Neuronal stem cell (in vitro differentiated cells): ENCODE measurements at regions not wholly inside any gene's neighbourhood (a gene's known extent, or its start where the extent isn't known, plus 50 kb on each side); places are given as distances from the start of the nearest gene placed in this dataset.

Source experiments
- DNase-seq: peaks from one replicate; pipeline ENCODE4 v3.0.0-alpha.2; 2013; ENCODE audit warnings: low spot score
- H2AFZ ChIP-seq: one replicate; pipeline ENCODE4 v1.6.1; 2013; ENCODE audit warnings: mild to moderate bottlenecking, low read length, inconsistent platforms
- H2AK5ac ChIP-seq: 2 replicates; pipeline ENCODE4 v1.6.1; 2013; ENCODE audit warnings: low read depth, mild to moderate bottlenecking, inconsistent platforms, low read length, moderate library complexity, mixed read lengths
- H2BK120ac ChIP-seq: 2 replicates; pipeline ENCODE4 v1.6.1; 2013; ENCODE audit warnings: low read depth, mild to moderate bottlenecking, inconsistent platforms, low read length, moderate library complexity, mixed read lengths
- H2BK12ac ChIP-seq: one replicate; pipeline ENCODE4 v1.6.1; 2013; ENCODE audit warnings: low read length, inconsistent platforms
- H2BK15ac ChIP-seq: 2 replicates; pipeline ENCODE4 v1.6.1; 2013; ENCODE audit warnings: mild to moderate bottlenecking, low read length, inconsistent platforms, mixed read lengths
- H2BK5ac ChIP-seq: one replicate; pipeline ENCODE4 v1.6.1; 2013; ENCODE audit warnings: inconsistent platforms, mild to moderate bottlenecking, low read length, moderate library complexity
- H3K14ac ChIP-seq: one replicate; pipeline ENCODE4 v1.6.1; 2013; ENCODE audit warnings: low read length, inconsistent platforms
- H3K18ac ChIP-seq: 2 replicates; pipeline ENCODE4 v1.6.1; 2013; ENCODE audit warnings: low read length, inconsistent platforms
- H3K23ac ChIP-seq: 2 replicates; pipeline ENCODE4 v1.6.1; 2013; ENCODE audit warnings: low read depth, mild to moderate bottlenecking, mixed read lengths, low read length, inconsistent platforms; ENCODE audit not compliant: poor library complexity
- H3K27ac ChIP-seq: replicated peaks from 3 replicates; pipeline ENCODE4 v1.5.1; 2013; ENCODE audit warnings: low read length, inconsistent platforms
- H3K27me3 ChIP-seq, 3 experiments: 2 replicates each; pipeline ENCODE4 v1.6.1; 2013; ENCODE audit warnings: low read length in 3 of 3, mild to moderate bottlenecking in 2 of 3, inconsistent platforms in 1 of 3, low read depth in 1 of 3, mixed read lengths in 1 of 3, moderate library complexity in 1 of 3; ENCODE audit not compliant: control insufficient read depth in 3 of 3, insufficient read depth in 3 of 3
- H3K36me3 ChIP-seq, 2 donors: replicated peaks in 1 of 2; 2 replicates each; pipeline ENCODE4 v1.6.1; 2013; ENCODE audit warnings: low read length in 2 of 2; ENCODE audit not compliant: control insufficient read depth in 2 of 2, insufficient read depth in 2 of 2
- H3K4ac ChIP-seq: 2 replicates; pipeline ENCODE4 v1.6.1; 2013; ENCODE audit warnings: inconsistent platforms, mild to moderate bottlenecking, low read length, moderate library complexity
- H3K4me1 ChIP-seq, 2 donors: 1 replicate in 1 of 2; 2 replicates in 1 of 2; pipeline ENCODE4 v1.6.1; 2013; ENCODE audit warnings: low read length in 2 of 2, low read depth in 1 of 2; ENCODE audit not compliant: control insufficient read depth in 2 of 2, insufficient read depth in 1 of 2
- H3K4me2 ChIP-seq: one replicate; pipeline ENCODE4 v1.6.1; 2013; ENCODE audit warnings: mild to moderate bottlenecking, low read length, inconsistent platforms; ENCODE audit not compliant: insufficient read depth, poor library complexity, severe bottlenecking
- H3K4me3 ChIP-seq, 2 donors: 2 replicates each; pipeline ENCODE4 v1.5.1; 2013; ENCODE audit warnings: low read length in 2 of 2, mild to moderate bottlenecking in 2 of 2, inconsistent platforms in 1 of 2, moderate library complexity in 1 of 2
- H3K79me1 ChIP-seq: one replicate; pipeline ENCODE4 v1.6.1; 2013; ENCODE audit warnings: low read depth, mild to moderate bottlenecking, inconsistent platforms, low read length, moderate library complexity
- H3K9ac ChIP-seq: one replicate; pipeline ENCODE4 v1.6.1; 2013; ENCODE audit warnings: mild to moderate bottlenecking, low read depth, low read length, inconsistent platforms; ENCODE audit not compliant: poor library complexity
- H3K9me3 ChIP-seq, 2 donors: replicated peaks in 1 of 2; 2 replicates each; pipeline versions ENCODE3 to v1.6.1; 2013; ENCODE audit warnings: low read length in 2 of 2, mild to moderate bottlenecking in 2 of 2, inconsistent platforms in 1 of 2, low read depth in 1 of 2, mixed read lengths in 1 of 2, moderate library complexity in 1 of 2; ENCODE audit not compliant: control insufficient read depth in 2 of 2, insufficient read depth in 1 of 2
- H4K8ac ChIP-seq: one replicate; pipeline ENCODE4 v1.6.1; 2013; ENCODE audit warnings: low read depth, mild to moderate bottlenecking, inconsistent platforms, low read length, moderate library complexity
- H4K91ac ChIP-seq: one replicate; pipeline ENCODE4 v1.6.1; 2013; ENCODE audit warnings: low read length, low read depth, mild to moderate bottlenecking, inconsistent platforms; ENCODE audit not compliant: poor library complexity
- WGBS, 2 donors: extraction: QIAGEN DNeasy Blood & Tissue Kit; methylation state at CpG; one replicate each; pipeline ENCODE4 v1.1.7; 2013; ENCODE audit warnings: missing lambda C conversion rate in 2 of 2, mixed read lengths in 1 of 2; ENCODE audit not compliant: insufficient read length in 2 of 2, insufficient replicate concordance in 1 of 2; ENCODE audit errors: extremely low coverage in 2 of 2; 5-methylcytosine and 5-hydroxymethylcytosine counted together

GRCh38 chr4:33772582-33772981, 2471.7 kb downstream of the ARAP2 start:
- WGBS, 2 donors = no CpG with 5 or more reads among the region's 2 CpGs
- H3K27me3 ChIP-seq = no peaks in the 10 kb centered on the region
- no peaks in the 10 kb centered on the region for H3K9me3 ChIP-seq
- no peak overlapping the region for H2AFZ ChIP-seq
- H3K27ac ChIP-seq = no peak overlapping the region
- H2BK12ac ChIP-seq = no peak overlapping the region
- no peak overlapping the region for H3K14ac ChIP-seq
- H4K91ac ChIP-seq = no peak overlapping the region
- no peaks in the 10 kb centered on the region for H3K36me3 ChIP-seq
- H4K8ac ChIP-seq = no peak overlapping the region
- no peak overlapping the region for H3K18ac ChIP-seq
- H3K79me1 ChIP-seq = no peaks in the 10 kb centered on the region
- no peak overlapping the region for H2BK5ac ChIP-seq
- H3K9ac ChIP-seq = no peak overlapping the region
- H3K4me3 ChIP-seq = no peak overlapping the region
- H3K4me2 ChIP-seq = no peak overlapping the region
- no peak for DNase-seq
- no peaks in the 10 kb centered on the region for H3K4me1 ChIP-seq
- H2BK15ac ChIP-seq = no peak overlapping the region
- H3K4ac ChIP-seq = no peak overlapping the region
- no peak overlapping the region for H3K23ac ChIP-seq
- H2AK5ac ChIP-seq = no peak overlapping the region
- no peak overlapping the region for H2BK120ac ChIP-seq

DNA sequence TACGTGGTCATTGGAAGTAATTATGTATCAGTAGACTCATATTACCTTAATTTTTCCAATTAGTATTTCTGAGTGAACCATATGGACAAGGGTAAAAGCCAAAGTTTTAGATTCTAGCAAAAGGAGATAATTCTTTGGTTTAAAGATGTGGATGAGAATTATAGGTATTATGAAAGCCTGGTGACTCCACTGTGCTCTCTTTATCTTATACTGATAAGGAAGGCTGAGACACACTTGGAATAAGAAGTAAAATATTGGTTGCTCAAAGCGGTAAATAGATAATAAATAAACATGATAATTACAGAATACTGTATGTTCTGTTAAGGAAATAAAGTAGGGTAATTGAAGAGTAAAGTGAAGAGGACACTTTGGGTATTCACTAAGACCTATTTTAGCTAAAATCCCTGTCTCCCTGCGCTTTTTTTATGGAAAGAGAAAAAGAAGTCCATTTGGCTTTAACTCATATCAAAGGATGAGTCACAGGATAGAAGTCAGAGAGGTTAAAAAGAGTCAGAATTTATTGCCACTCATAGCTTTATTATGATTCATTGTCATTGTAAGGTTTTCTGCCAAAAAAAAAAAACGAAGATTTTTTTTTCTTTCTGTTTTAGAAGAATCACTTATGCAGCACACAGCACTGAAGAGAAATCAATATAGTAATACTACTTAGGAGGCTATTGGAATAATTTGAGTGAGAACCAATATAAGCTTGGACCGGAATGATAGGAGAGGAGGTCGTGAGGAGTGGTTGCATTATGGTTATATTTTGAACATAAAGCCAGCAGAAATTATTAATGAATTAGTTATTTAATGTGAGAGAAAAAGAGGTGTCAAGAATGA, 2463.1 kb downstream of the ARAP2 start:
- no peak overlapping the region for H2AK5ac ChIP-seq
- no peak overlapping the region for H4K8ac ChIP-seq
- H3K4ac ChIP-seq = no peak overlapping the region
- DNase-seq = no peak
- H3K9me3 ChIP-seq = no peaks in the 10 kb centered on the region
- H4K91ac ChIP-seq = no peak overlapping the region
- H3K9ac ChIP-seq = no peak overlapping the region
- H3K18ac ChIP-seq = no peak overlapping the region
- H3K4me1 ChIP-seq = no peaks in the 10 kb centered on the region
- H2BK120ac ChIP-seq = no peak overlapping the region
- no peak overlapping the region for H3K4me2 ChIP-seq
- H2BK5ac ChIP-seq = no peak overlapping the region
- H2AFZ ChIP-seq = no peak overlapping the region
- WGBS, 2 donors = no CpG with 5 or more reads among the region's 6 CpGs
- no peaks in the 10 kb centered on the region for H3K79me1 ChIP-seq
- H3K27me3 ChIP-seq = no peaks in the 10 kb centered on the region
- no peak overlapping the region for H2BK15ac ChIP-seq
- no peak overlapping the region for H3K4me3 ChIP-seq
- no peak overlapping the region for H3K23ac ChIP-seq
- H3K36me3 ChIP-seq = no peaks in the 10 kb centered on the region
- no peak overlapping the region for H3K27ac ChIP-seq
- no peak overlapping the region for H3K14ac ChIP-seq
- H2BK12ac ChIP-seq = no peak overlapping the region

DNA sequence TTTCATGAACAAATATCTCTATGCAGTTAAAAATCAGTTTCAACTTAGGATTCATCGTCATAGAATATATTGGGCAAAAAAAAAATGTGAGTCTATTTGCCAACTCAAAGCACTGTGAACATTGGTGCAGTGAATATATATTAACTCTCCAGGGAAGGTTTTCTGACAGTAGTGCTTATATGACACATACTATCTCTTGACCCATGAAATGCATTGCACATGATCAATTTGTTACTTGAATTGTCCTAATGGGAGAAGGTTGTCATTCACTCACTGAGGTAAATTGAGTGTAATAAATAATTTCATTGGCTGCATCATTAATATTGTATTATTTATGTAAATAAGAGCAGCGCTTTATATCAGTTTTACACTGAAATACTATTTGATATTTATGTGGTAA, 2458.5 kb downstream of the ARAP2 start:
- Histone ChIP-seq H2AK5ac (no peak overlapping the region), H3K4me3 (no peak overlapping the region), H4K91ac (no peak overlapping the region), H3K23ac (no peak overlapping the region), H3K27me3 (no peaks in the 10 kb centered on the region), H2BK5ac (no peak overlapping the region), H3K9ac (no peak overlapping the region), H3K36me3 (no peaks in the 10 kb centered on the region), H4K8ac (no peak overlapping the region), H2BK15ac (no peak overlapping the region), H2AFZ (no peak overlapping the region), H3K18ac (no peak overlapping the region), H2BK12ac (no peak overlapping the region), H3K9me3 (no peaks in the 10 kb centered on the region), H3K4me2 (no peak overlapping the region), H3K27ac (no peak overlapping the region), H3K4me1 (no peaks in the 10 kb centered on the region), H3K14ac (no peak overlapping the region), H3K4ac (no peak overlapping the region), H3K79me1 (no peaks in the 10 kb centered on the region), H2BK120ac (no peak overlapping the region)
- WGBS, 2 donors = no CpG with 5 or more reads among the region's 2 CpGs
- DNase-seq = no peak

DNA sequence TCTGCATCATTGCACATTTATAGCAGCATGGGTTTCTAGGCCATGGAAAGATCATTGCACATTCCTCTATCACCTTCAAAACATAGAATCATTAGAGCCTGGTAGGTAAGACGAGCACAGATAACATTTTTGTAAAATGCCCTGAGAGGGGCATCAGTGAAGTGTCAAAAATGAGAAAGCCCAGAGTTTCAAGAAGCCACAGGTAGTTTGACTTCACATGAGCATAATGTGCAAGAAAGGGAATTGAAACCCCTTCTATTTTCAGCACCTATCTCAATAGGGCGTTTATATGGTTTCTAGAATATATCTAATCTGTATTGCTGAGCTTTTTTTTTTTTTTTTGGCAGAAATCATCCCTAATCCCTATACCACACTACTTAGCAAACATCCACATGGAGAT, 2441.7 kb downstream of the ARAP2 start:
- Histone ChIP-seq H3K23ac (no peak overlapping the region), H3K9ac (no peak overlapping the region), H2AFZ (no peak overlapping the region), H3K79me1 (no peaks in the 10 kb centered on the region), H2BK12ac (no peak overlapping the region), H2BK5ac (no peak overlapping the region), H2BK120ac (no peak overlapping the region), H3K4me2 (no peak overlapping the region), H3K9me3 (no peaks in the 10 kb centered on the region), H3K36me3 (no peaks in the 10 kb centered on the region), H2AK5ac (no peak overlapping the region), H3K4me3 (no peak overlapping the region), H3K14ac (no peak overlapping the region), H3K27ac (no peak overlapping the region), H3K18ac (no peak overlapping the region), H3K4ac (no peak overlapping the region), H2BK15ac (no peak overlapping the region), H4K91ac (no peak overlapping the region), H3K27me3 (no peaks in the 10 kb centered on the region), H4K8ac (no peak overlapping the region), H3K4me1 (no peaks in the 10 kb centered on the region)
- no peak for DNase-seq
- WGBS, 2 donors = no CpG with 5 or more reads among the region's 2 CpGs
